B cell (primary cell): ENCODE measurements at regions not wholly inside any gene's neighbourhood (a gene's known extent, or its start where the extent isn't known, plus 50 kb on each side); places are given as distances from the start of the nearest gene placed in this dataset.

Source experiments
- ATAC-seq: fragments of 200-7000 bp; cut with Tn5 transposase; one replicate; pipeline ENCODE4 v1.10.0; 2021; ENCODE audit warnings: low read depth, mild to moderate bottlenecking, moderate number of reproducible peaks, moderate library complexity
- CTCF ChIA-PET: fragments of 350-600 bp; sonication (Branson Sonifier 250); formaldehyde crosslinking; loops from one replicate; lab custom pipeline; 2021; ENCODE audit warnings: antibody characterized with exemption, inconsistent platforms; lab: Charles Lee
- POLR2A ChIA-PET: fragments of 350-600 bp; sonication (Branson Sonifier 250); formaldehyde crosslinking; loops from one replicate; lab custom pipeline; 2021; ENCODE audit warnings: antibody characterized with exemption; lab: Charles Lee
- DNase-seq: peaks from one replicate; pipeline ENCODE4 v3.0.0; 2013
- H2AFZ ChIP-seq: 2 replicates; pipeline ENCODE4 v1.6.1; 2012; ENCODE audit warnings: mild to moderate bottlenecking, low read depth, low read length; ENCODE audit not compliant: insufficient read depth, poor library complexity, severe bottlenecking
- H3K27ac ChIP-seq, 2 donors: 1 replicate in 1 of 2; 2 replicates in 1 of 2; pipeline ENCODE4 v1.5.1; 2012 to 2013; ENCODE audit warnings: low read length in 2 of 2, mild to moderate bottlenecking in 2 of 2, moderate library complexity in 1 of 2
- H3K27me3 ChIP-seq, 4 experiments: fragments of 200-600 bp in 1 of 4; sonication (generic) in 1 of 4; replicated peaks in 1 of 4; 1 replicate in 2 of 4; 2 replicates in 2 of 4; pipeline versions ENCODE4 v1.6.1 to v1.7.0; 2013 to 2016; ENCODE audit warnings: low read length in 3 of 4, mild to moderate bottlenecking in 2 of 4, mixed read lengths in 1 of 4, moderate library complexity in 1 of 4; ENCODE audit not compliant: insufficient read depth in 4 of 4, control insufficient read depth in 3 of 4; ENCODE audit errors: control extremely low read depth in 1 of 4
- H3K36me3 ChIP-seq, 2 experiments: replicated peaks in 1 of 2; 1 replicate in 1 of 2; 2 replicates in 1 of 2; pipeline versions ENCODE4 v1.6.1 to v1.7.1; 2013; ENCODE audit warnings: low read length in 1 of 2; ENCODE audit not compliant: insufficient read depth in 2 of 2, control insufficient read depth in 1 of 2; ENCODE audit errors: control extremely low read depth in 1 of 2, extremely low read depth in 1 of 2
- H3K4me1 ChIP-seq, 2 donors: fragments of 200-600 bp in 1 of 2; sonication (generic) in 1 of 2; 1 replicate in 1 of 2; 2 replicates in 1 of 2; pipeline versions ENCODE4 v1.5.1 to v1.6.1; 2013 to 2017; ENCODE audit warnings: low read length in 2 of 2; ENCODE audit not compliant: control insufficient read depth in 2 of 2, insufficient read depth in 2 of 2
- H3K4me2 ChIP-seq: replicated peaks from 2 replicates; pipeline ENCODE3; 2012; ENCODE audit warnings: mild to moderate bottlenecking, low read depth, low read length; ENCODE audit not compliant: poor library complexity, severe bottlenecking
- H3K4me3 ChIP-seq, 5 experiments: fragments of 200-600 bp in 1 of 5; sonication (generic) in 1 of 5; 1 replicate in 3 of 5; 2 replicates in 2 of 5; pipeline versions ENCODE4 v1.5.1 to v1.7.0; 2011 to 2016; ENCODE audit warnings: low read length in 4 of 5, mild to moderate bottlenecking in 4 of 5, low read depth in 2 of 5, control low read depth in 1 of 5, moderate library complexity in 1 of 5; ENCODE audit not compliant: insufficient read depth in 1 of 5; ENCODE audit errors: control extremely low read depth in 1 of 5, extremely low read depth in 1 of 5
- H3K79me2 ChIP-seq: fragments of 200-600 bp; sonication (generic); one replicate; pipeline ENCODE4 v1.6.0; 2016; ENCODE audit warnings: low read length; ENCODE audit not compliant: control insufficient read depth, insufficient read depth
- H3K9ac ChIP-seq: fragments of 200-600 bp; sonication (generic); 2 replicates; pipeline ENCODE4 v1.6.1; 2017; ENCODE audit warnings: mild to moderate bottlenecking, low read length, moderate library complexity
- H3K9me3 ChIP-seq, 3 donors: one replicate each; pipeline versions ENCODE4 v1.6.1 to v1.7.1; 2013; ENCODE audit warnings: low read length in 2 of 3; ENCODE audit not compliant: control insufficient read depth in 2 of 3, insufficient read depth in 1 of 3; ENCODE audit errors: control extremely low read depth in 1 of 3
- H4K20me1 ChIP-seq: 2 replicates; pipeline ENCODE4 v1.6.0; 2012; ENCODE audit warnings: mild to moderate bottlenecking, low read length; ENCODE audit not compliant: insufficient read depth, control insufficient read depth, poor library complexity, severe bottlenecking
- H3K27ac Mint-ChIP-seq: one replicate; pipeline ENCODE4 v1.8.0; 2021; ENCODE audit warnings: mixed read lengths
- H3K27me3 Mint-ChIP-seq: one replicate; pipeline ENCODE4 v1.8.0; 2021; ENCODE audit warnings: mixed read lengths
- H3K4me1 Mint-ChIP-seq: one replicate; pipeline ENCODE4 v1.8.0; 2021; ENCODE audit warnings: mixed read lengths
- H3K4me3 Mint-ChIP-seq: one replicate; pipeline ENCODE4 v1.8.0; 2021; ENCODE audit warnings: mixed read lengths
- H3K9me3 Mint-ChIP-seq: one replicate; pipeline ENCODE4 v1.8.0; 2022; ENCODE audit warnings: mixed read lengths; ENCODE audit not compliant: insufficient read depth
- EZH2 ChIP-seq: IDR thresholded peaks from 2 replicates; pipeline ENCODE4 v1.6.1; 2012; ENCODE audit warnings: borderline replicate concordance, low read depth, mild to moderate bottlenecking, moderate library complexity, low read length; ENCODE audit not compliant: insufficient read depth, poor library complexity, severe bottlenecking
- WGBS: methylation state at CpG from one replicate; pipeline ENCODE4 v1.1.5; 2013; ENCODE audit warnings: missing lambda C conversion rate; ENCODE audit not compliant: insufficient coverage; 5-methylcytosine and 5-hydroxymethylcytosine counted together
- intact Hi-C: fragments of 100-400 bp; cut with micrococcal nuclease; formaldehyde crosslinking; loops from one replicate; pipeline ENCODE4 v1.10.0; 2022
- TF ChIP-seq, protein P1 (sequence below): fragments of 200-600 bp; IDR thresholded peaks from one replicate; pipeline ENCODE4 v1.8.0; 2022; ENCODE audit warnings: antibody characterized with exemption, mild to moderate bottlenecking

DNA sequence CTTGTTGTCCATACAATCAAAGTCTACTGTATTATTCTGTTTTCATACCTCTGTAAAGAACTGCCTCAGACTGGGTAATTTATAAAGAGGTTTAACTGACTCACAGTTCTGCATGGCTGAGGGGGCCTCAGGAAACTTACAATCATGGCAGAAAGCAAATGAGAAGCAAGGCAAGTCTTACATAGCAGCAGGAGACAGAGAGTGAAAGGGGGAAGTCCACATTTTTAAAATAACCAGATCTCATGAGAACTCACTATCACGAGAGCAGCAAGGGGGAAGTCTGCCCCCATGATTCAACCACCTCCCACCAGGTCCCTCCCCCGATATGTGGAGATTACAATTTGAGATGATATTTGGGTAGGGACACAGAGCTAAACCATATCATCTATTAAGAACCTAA lies 724.6 kb upstream of the CBLB start:
- peaks cover 6% of the 10 kb centered on the region for H3K4me1 Mint-ChIP-seq
- H3K9me3 ChIP-seq: peaks cover 2 to 7% (median 5%) of the 10 kb centered on the region in 3 donors
- WGBS: no CpG with 5 or more reads among the region's 2 CpGs
- no peaks in the 10 kb centered on the region for H3K27me3 Mint-ChIP-seq
- no peaks in the 10 kb centered on the region for H3K36me3 ChIP-seq
- no peak overlapping the region for H3K4me3 ChIP-seq
- H3K4me3 Mint-ChIP-seq: no peak overlapping the region
- no peak for ATAC-seq
- POLR2A ChIA-PET: no interaction called here
- intact Hi-C loops: no loop called here
- no peak overlapping the region for H3K9ac ChIP-seq
- H2AFZ ChIP-seq: no peak overlapping the region
- H4K20me1 ChIP-seq: no peaks in the 10 kb centered on the region
- no peak overlapping the region for H3K4me2 ChIP-seq
- H3K27ac ChIP-seq: no peak overlapping the region
- CTCF ChIA-PET: no interaction called here
- no peaks in the 10 kb centered on the region for H3K4me1 ChIP-seq
- no peak overlapping the region for H3K27ac Mint-ChIP-seq
- DNase-seq: no peak
- H3K27me3 ChIP-seq: no peaks in the 10 kb centered on the region
- H3K9me3 Mint-ChIP-seq: peaks cover 4% of the 10 kb centered on the region
- no peak for TF ChIP-seq EZH2
- TF ChIP-seq, protein P1, sequence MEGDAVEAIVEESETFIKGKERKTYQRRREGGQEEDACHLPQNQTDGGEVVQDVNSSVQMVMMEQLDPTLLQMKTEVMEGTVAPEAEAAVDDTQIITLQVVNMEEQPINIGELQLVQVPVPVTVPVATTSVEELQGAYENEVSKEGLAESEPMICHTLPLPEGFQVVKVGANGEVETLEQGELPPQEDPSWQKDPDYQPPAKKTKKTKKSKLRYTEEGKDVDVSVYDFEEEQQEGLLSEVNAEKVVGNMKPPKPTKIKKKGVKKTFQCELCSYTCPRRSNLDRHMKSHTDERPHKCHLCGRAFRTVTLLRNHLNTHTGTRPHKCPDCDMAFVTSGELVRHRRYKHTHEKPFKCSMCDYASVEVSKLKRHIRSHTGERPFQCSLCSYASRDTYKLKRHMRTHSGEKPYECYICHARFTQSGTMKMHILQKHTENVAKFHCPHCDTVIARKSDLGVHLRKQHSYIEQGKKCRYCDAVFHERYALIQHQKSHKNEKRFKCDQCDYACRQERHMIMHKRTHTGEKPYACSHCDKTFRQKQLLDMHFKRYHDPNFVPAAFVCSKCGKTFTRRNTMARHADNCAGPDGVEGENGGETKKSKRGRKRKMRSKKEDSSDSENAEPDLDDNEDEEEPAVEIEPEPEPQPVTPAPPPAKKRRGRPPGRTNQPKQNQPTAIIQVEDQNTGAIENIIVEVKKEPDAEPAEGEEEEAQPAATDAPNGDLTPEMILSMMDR: no peak
- no peaks in the 10 kb centered on the region for H3K79me2 ChIP-seq

GRCh38 chr3:106609666-106610301 lies 741.0 kb upstream of the CBLB start:
- H3K9me3 Mint-ChIP-seq: peaks cover 6% of the 10 kb centered on the region

More at GRCh38 chr3:106609666-106610301, 741.0 kb upstream of the CBLB start:
- Mint-ChIP-seq H3K4me1 (peaks cover 2% of the 10 kb centered on the region), H3K27ac (no peak overlapping the region), H3K27me3 (no peaks in the 10 kb centered on the region), H3K4me3 (no peak overlapping the region)
- ChIA-PET CTCF (interaction anchor here (0.7 to 5.6 kb wide), 17 partner anchors 9 to 1213 kb away, joined by 3 to 73 read pairs (median 4); no protein-coding TSS in a partner anchor), POLR2A (no interaction called here)
- H3K36me3 ChIP-seq: no peaks in the 10 kb centered on the region
- DNase-seq (peak; percentile 76), ATAC-seq (peak; percentile 65)
- no peaks in the 10 kb centered on the region for H3K27me3 ChIP-seq
- H3K4me2 ChIP-seq: no peak overlapping the region
- no peak overlapping the region for H3K4me3 ChIP-seq
- no peaks in the 10 kb centered on the region for H4K20me1 ChIP-seq
- WGBS: no CpG with 5 or more reads among the region's 2 CpGs
- H3K27ac ChIP-seq: no peak overlapping the region
- H2AFZ ChIP-seq: no peak overlapping the region
- no peaks in the 10 kb centered on the region for H3K79me2 ChIP-seq
- TF ChIP-seq EZH2: no peak
- TF ChIP-seq, protein P1: peak; percentile 93
- no peak overlapping the region for H3K9ac ChIP-seq
- peaks cover 0 to 9% (median 6%) of the 10 kb centered on the region in 3 donors for H3K9me3 ChIP-seq
- intact Hi-C loops: loop anchor here (1.0 to 2.0 kb wide), 2 partner anchors 923 to 1091 kb away; no protein-coding TSS in a partner anchor
- no peaks in the 10 kb centered on the region for H3K4me1 ChIP-seq
